ENCODE measurements at regions not wholly inside any gene's neighbourhood (a gene's known extent, or its start where the extent isn't known, plus 50 kb on each side); places are given as distances from the start of the nearest gene placed in this dataset.

DNA sequence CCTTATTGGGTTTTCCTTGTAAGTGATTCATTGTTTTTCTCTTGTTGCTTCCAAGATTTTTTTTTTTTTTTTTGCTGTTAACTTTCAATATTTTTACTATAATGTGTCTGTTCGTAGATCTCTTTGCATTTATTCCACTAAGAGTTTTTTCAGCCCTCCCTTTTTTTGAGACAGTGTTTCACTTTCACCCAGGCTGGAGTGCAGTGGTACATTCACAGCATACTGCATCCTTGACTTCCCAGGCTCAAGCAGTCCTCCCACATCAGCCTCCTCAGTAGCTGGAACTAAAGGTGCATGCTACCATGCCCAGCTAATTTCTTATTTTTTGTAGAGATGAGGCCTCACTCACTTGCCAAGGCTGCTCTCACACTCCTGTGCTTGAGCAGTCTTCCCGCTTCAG, 1282.0 kb upstream of the CNTN5 start:
- Histone ChIP-seq H4K20me1 (ENCODE audit: control insufficient read depth, insufficient read depth, insufficient read length) (no peaks in the 10 kb centered on the region), H3K56ac (ENCODE audit: insufficient read length, low read depth, low read length) (no peak overlapping the region), H3K9ac (ENCODE audit: extremely low read depth, insufficient read length, low read length) (no peak overlapping the region), H4K5ac (ENCODE audit: insufficient read length, low read depth, low read length) (no peak overlapping the region), H3T11ph (ENCODE audit: low read length) (no peak overlapping the region), H3K4ac (ENCODE audit: low read depth, low read length) (no peak overlapping the region), H3K27ac (ENCODE audit: insufficient read length, low read depth, low read length) (no peak overlapping the region), H3K4me1 (ENCODE audit: insufficient read depth, low read length) (no peaks in the 10 kb centered on the region), H2BK15ac (ENCODE audit: low read depth, low read length) (no peak overlapping the region), H3K14ac (ENCODE audit: insufficient read depth, low read length) (no peak overlapping the region), H2BK12ac (ENCODE audit: insufficient read length, low read depth, low read length) (no peak overlapping the region), H2AFZ (ENCODE audit: low read length) (no peak overlapping the region), H3K23ac (ENCODE audit: insufficient read length, low read depth, low read length) (no peak overlapping the region), H3K79me1 (ENCODE audit: insufficient read depth, low read depth, low read length, poor library complexity, severe bottlenecking) (no peaks in the 10 kb centered on the region), H3K9me3 (ENCODE audit: control insufficient read depth, low read depth, low read length) (no peaks in the 10 kb centered on the region), H4K8ac (replicated peaks; ENCODE audit: insufficient read length, low read depth, low read length) (no peak overlapping the region), H3K79me2 (ENCODE audit: insufficient read depth, low read length) (no peaks in the 10 kb centered on the region), H3K23me2 (ENCODE audit: insufficient read length, low read depth, low read length, poor library complexity, severe bottlenecking) (no peaks in the 10 kb centered on the region), H2BK20ac (ENCODE audit: low read depth, low read length, poor library complexity, severe bottlenecking) (no peak overlapping the region), H2BK120ac (ENCODE audit: low read depth, low read length, poor library complexity, severe bottlenecking) (no peak overlapping the region), H3K18ac (ENCODE audit: insufficient read length, low read depth, low read length) (no peak overlapping the region), H2AK5ac (ENCODE audit: insufficient read length, low read length) (no peak overlapping the region), H2BK5ac (ENCODE audit: insufficient read length, low read length) (no peak overlapping the region), H4K91ac (ENCODE audit: insufficient read length, low read depth, low read length) (no peak overlapping the region), H3K4me2 (ENCODE audit: insufficient read depth, insufficient read length, low read length) (no peak overlapping the region), H3K27me3 (ENCODE audit: insufficient read depth, low read length) (no peaks in the 10 kb centered on the region)
- H3K27ac Mint-ChIP-seq: no peak overlapping the region
- no peaks in the 10 kb centered on the region for H3K4me1 Mint-ChIP-seq
- no peak for DNase-seq
- peaks cover 14 to 18% of the 10 kb centered on the region in 2 experiments; a peak in 4 of 5 replicates for H3K9me3 Mint-ChIP-seq
- WGBS (ENCODE audit: extremely low coverage, insufficient read length, low lambda C conversion rate): no CpG with 5 or more reads among the region's 2 CpGs
- no peaks in the 10 kb centered on the region for H3K27me3 Mint-ChIP-seq (ENCODE audit: low read depth)
- no peak for TF ChIP-seq CTCF (conservative IDR thresholded peaks at IDR 0.05)
- peaks cover 8 to 23% (median 16%) of the 10 kb centered on the region in 3 experiments for H3K36me3 Mint-ChIP-seq (ENCODE audit: insufficient read depth in 1 of 3, low read depth in 3 of 3)
- H3K4me3 Mint-ChIP-seq: no peak overlapping the region
